ENCODE measurements at regions not wholly inside any gene's neighbourhood (a gene's known extent, or its start where the extent isn't known, plus 50 kb on each side); places are given as distances from the start of the nearest gene placed in this dataset.

- TF ChIP-seq CTCF (conservative IDR thresholded peaks at IDR 0.05; ENCODE audit: low read depth, low read length) (peak; percentile 72), EZH2phosphoT487 (IDR thresholded peaks at IDR 0.05; ENCODE audit: borderline replicate concordance, low read length) (no peak), EZH2 (IDR thresholded peaks at IDR 0.05; ENCODE audit: low read length, unreplicated experiment) (no peak)
Measured at GRCh38 chr12:127025545-127025944, 1241.4 kb upstream of the TMEM132C start.

Measured in PC-3 (cell line).